Activated CD4-positive, alpha-beta T cell treated with anti-CD3 and anti-CD28 coated beads, Interleukin-2, Interleukin-4, amounts not matched to agents 100 ng/mL and 50 ng/mL, durations not matched to agents 16 hours and 8 hours (primary cell): ENCODE measurements at regions not wholly inside any gene's neighbourhood (a gene's known extent, or its start where the extent isn't known, plus 50 kb on each side); places are given as distances from the start of the nearest gene placed in this dataset.

Experiments
- DNase-seq: peaks from one replicate; pipeline ENCODE4 v3.0.0-alpha.2; 2020; ENCODE audit warnings: low spot score

GRCh38 chr9:106708475-106709146 is 154.4 kb upstream of the ZNF462 start:
- no peak for DNase-seq

- no peak for DNase-seq
Measured at GRCh38 chr9:106712279-106712678, 150.7 kb upstream of the ZNF462 start.

- no peak for DNase-seq
Measured at GRCh38 chr9:106713206-106713605, 149.8 kb upstream of the ZNF462 start.

GRCh38 chr9:106716820-106717219 is 146.1 kb upstream of the ZNF462 start:
- DNase-seq: no peak

GRCh38 chr9:106717686-106718085 is 145.3 kb upstream of the ZNF462 start:
- DNase-seq: no peak

GRCh38 chr9:106718936-106719335 is 144.0 kb upstream of the ZNF462 start:
- DNase-seq: no peak

GRCh38 chr9:106722051-106722753 is 140.8 kb upstream of the ZNF462 start:
- no peak for DNase-seq

GRCh38 chr9:106723926-106724325 is 139.0 kb upstream of the ZNF462 start:
- no peak for DNase-seq

- no peak for DNase-seq
Measured at GRCh38 chr9:106724566-106724965, 138.4 kb upstream of the ZNF462 start.

GRCh38 chr9:106726070-106726815 is 136.7 kb upstream of the ZNF462 start:
- DNase-seq: no peak

GRCh38 chr9:106727969-106728368 is 135.0 kb upstream of the ZNF462 start:
- DNase-seq: no peak

- no peak for DNase-seq
Measured at GRCh38 chr9:106728860-106729259, 134.1 kb upstream of the ZNF462 start.

GRCh38 chr9:106731910-106732309 is 131.1 kb upstream of the ZNF462 start:
- DNase-seq: no peak

GRCh38 chr9:106733828-106734380 is 129.1 kb upstream of the ZNF462 start:
- DNase-seq: no peak

GRCh38 chr9:106737516-106737915 is 125.5 kb upstream of the ZNF462 start:
- no peak for DNase-seq

GRCh38 chr9:106738109-106738508 is 124.9 kb upstream of the ZNF462 start:
- DNase-seq: no peak

GRCh38 chr9:106745457-106745856 is 117.5 kb upstream of the ZNF462 start:
- no peak for DNase-seq

GRCh38 chr9:106745876-106746275 is 117.1 kb upstream of the ZNF462 start:
- DNase-seq: no peak

- DNase-seq: no peak
Measured at GRCh38 chr9:106751681-106752080, 111.3 kb upstream of the ZNF462 start.

GRCh38 chr9:106752581-106752980 is 110.4 kb upstream of the ZNF462 start:
- no peak for DNase-seq

GRCh38 chr9:106753155-106753671 is 109.8 kb upstream of the ZNF462 start:
- no peak for DNase-seq

GRCh38 chr9:106755736-106756135 is 107.2 kb upstream of the ZNF462 start:
- no peak for DNase-seq

GRCh38 chr9:106757514-106757913 is 105.5 kb upstream of the ZNF462 start:
- no peak for DNase-seq
